Keratinocyte (primary cell): ENCODE measurements at regions not wholly inside any gene's neighbourhood (a gene's known extent, or its start where the extent isn't known, plus 50 kb on each side); places are given as distances from the start of the nearest gene placed in this dataset.

Experiments used
- DNase-seq: peaks from one replicate; pipeline ENCODE4 v3.0.0-alpha.2; 2011; ENCODE audit warnings: low read depth, missing footprints, low spot score
- FAIRE-seq: peaks from 2 replicates; lab custom pipeline; 2011; peaks lifted over from hg19 to GRCh38; lab: Jason Lieb, UNC
- H2AFZ ChIP-seq: 2 replicates; pipeline ENCODE4 v1.6.0; 2012; ENCODE audit warnings: low read length, control low read depth, inconsistent platforms; ENCODE audit not compliant: control insufficient read depth
- H3K27ac ChIP-seq: 2 replicates; pipeline ENCODE4 v1.5.1; 2011; ENCODE audit warnings: low read length; ENCODE audit not compliant: control insufficient read depth, insufficient read depth
- H3K27me3 ChIP-seq: 3 replicates; pipeline ENCODE4 v1.6.0; 2011; ENCODE audit warnings: low read length; ENCODE audit not compliant: control insufficient read depth, insufficient read depth; ENCODE audit errors: extremely low read depth
- H3K36me3 ChIP-seq, 2 experiments: 2 replicates in 1 of 2; 3 replicates in 1 of 2; pipeline ENCODE4 v1.5.1; 2011; ENCODE audit warnings: low read length in 2 of 2, mild to moderate bottlenecking in 1 of 2; ENCODE audit not compliant: control insufficient read depth in 2 of 2, insufficient read depth in 2 of 2; ENCODE audit errors: extremely low read depth in 1 of 2
- H3K4me1 ChIP-seq: 3 replicates; pipeline ENCODE4 v1.5.1; 2011; ENCODE audit warnings: low read length; ENCODE audit not compliant: control insufficient read depth, insufficient read depth; ENCODE audit errors: extremely low read depth
- H3K4me2 ChIP-seq: 3 replicates; pipeline ENCODE4 v1.6.0; 2011; ENCODE audit warnings: low read depth, low read length; ENCODE audit not compliant: control insufficient read depth, insufficient read depth; ENCODE audit errors: extremely low read depth
- H3K4me3 ChIP-seq, 3 experiments: fragments of 200-600 bp in 1 of 3; sonication (generic) in 1 of 3; 2 replicates in 2 of 3; 3 replicates in 1 of 3; pipeline ENCODE4 v1.5.1; 2011 to 2016; ENCODE audit warnings: low read length in 3 of 3, mild to moderate bottlenecking in 3 of 3, control low read depth in 2 of 3, inconsistent platforms in 1 of 3, low read depth in 1 of 3, mixed read lengths in 1 of 3, mixed run types in 1 of 3, moderate library complexity in 1 of 3; ENCODE audit not compliant: control insufficient read depth in 2 of 3, insufficient read depth in 2 of 3; ENCODE audit errors: extremely low read depth in 1 of 3
- H3K79me2 ChIP-seq: 2 replicates; pipeline ENCODE4 v1.6.0; 2012; ENCODE audit warnings: low read length; ENCODE audit not compliant: control insufficient read depth, insufficient read depth
- H3K9ac ChIP-seq: 3 replicates; pipeline ENCODE4 v1.6.0; 2011; ENCODE audit warnings: low read length; ENCODE audit not compliant: control insufficient read depth, insufficient read depth; ENCODE audit errors: extremely low read depth
- H3K9me1 ChIP-seq: 3 replicates; pipeline ENCODE4 v1.6.0; 2011; ENCODE audit warnings: low read length; ENCODE audit not compliant: control insufficient read depth, insufficient read depth; ENCODE audit errors: extremely low read depth
- H3K9me3 ChIP-seq: 2 replicates; pipeline ENCODE4 v1.5.1; 2012; ENCODE audit warnings: low read depth, low read length; ENCODE audit not compliant: control insufficient read depth
- H4K20me1 ChIP-seq: 3 replicates; pipeline ENCODE4 v1.6.0; 2011; ENCODE audit warnings: low read length; ENCODE audit not compliant: control insufficient read depth, insufficient read depth; ENCODE audit errors: extremely low read depth
- CTCF ChIP-seq, 3 experiments: IDR thresholded peaks in 1 of 3; conservative IDR thresholded peaks in 1 of 3; optimal IDR thresholded peaks in 1 of 3; 2 replicates in 2 of 3; 3 replicates in 1 of 3; pipeline versions ENCODE3 to v1.5.1; 2011; ENCODE audit warnings: low read length in 3 of 3, mild to moderate bottlenecking in 3 of 3, moderate library complexity in 2 of 3, control low read depth in 1 of 3, inconsistent platforms in 1 of 3; ENCODE audit not compliant: insufficient read depth in 2 of 3; ENCODE audit errors: extremely low read depth in 1 of 3
- EZH2 ChIP-seq: IDR thresholded peaks from one replicate; pipeline ENCODE4 v1.6.1; 2012; ENCODE audit warnings: inconsistent platforms, mild to moderate bottlenecking, low read length, moderate library complexity
- dilution Hi-C: fragments of 300-500 bp; cut with MboI; formaldehyde crosslinking; loops from one replicate; pipeline ENCODE4 v1.7.0; 2020; ENCODE audit warnings: low sequenced_read_pairs; ENCODE audit not compliant: extremely low pct_ligation_motif_present

- H3K4me2 ChIP-seq: no peak overlapping the region
- DNase-seq: no peak
- H2AFZ ChIP-seq: no peak overlapping the region
- H3K9ac ChIP-seq: no peak overlapping the region
- no peak for TF ChIP-seq EZH2
- TF ChIP-seq CTCF (optimal IDR thresholded peaks at IDR 0.05 in 1 of 3, IDR thresholded peaks at IDR 0.05 in 1 of 3, conservative IDR thresholded peaks at IDR 0.05 in 1 of 3; ENCODE audit: extremely low read depth in 1 of 3, insufficient read depth in 2 of 3, low read length in 3 of 3): no peak
- no peaks in the 10 kb centered on the region for H3K79me2 ChIP-seq
- H3K27me3 ChIP-seq: no peaks in the 10 kb centered on the region
- H3K4me3 ChIP-seq: no peak overlapping the region
- no peaks in the 10 kb centered on the region for H3K36me3 ChIP-seq
- no peaks in the 10 kb centered on the region for H3K9me1 ChIP-seq
- H4K20me1 ChIP-seq: no peaks in the 10 kb centered on the region
- H3K4me1 ChIP-seq: no peaks in the 10 kb centered on the region
- FAIRE-seq: no peak
- no peaks in the 10 kb centered on the region for H3K9me3 ChIP-seq
- H3K27ac ChIP-seq: no peak overlapping the region
- dilution Hi-C loops: no loop called here
Observed at GRCh38 chr1:163562355-163562754, 240.6 kb downstream of the NUF2 start.

- FAIRE-seq (no peak), DNase-seq (no peak)
- dilution Hi-C loops: no loop called here
Observed at GRCh38 chr1:163565166-163565565, 243.4 kb downstream of the NUF2 start.

More at GRCh38 chr1:163565166-163565565, 243.4 kb downstream of the NUF2 start:
- Histone ChIP-seq H3K4me1 (no peaks in the 10 kb centered on the region), H3K27ac (no peak overlapping the region), H3K9ac (no peak overlapping the region), H3K9me1 (no peaks in the 10 kb centered on the region), H3K79me2 (no peaks in the 10 kb centered on the region), H3K27me3 (no peaks in the 10 kb centered on the region), H4K20me1 (no peaks in the 10 kb centered on the region), H3K36me3 (no peaks in the 10 kb centered on the region), H2AFZ (no peak overlapping the region), H3K9me3 (no peaks in the 10 kb centered on the region), H3K4me2 (no peak overlapping the region), H3K4me3 (no peak overlapping the region)
- no peak for TF ChIP-seq EZH2
- TF ChIP-seq CTCF (optimal IDR thresholded peaks at IDR 0.05 in 1 of 3, IDR thresholded peaks at IDR 0.05 in 1 of 3, conservative IDR thresholded peaks at IDR 0.05 in 1 of 3; ENCODE audit: extremely low read depth in 1 of 3, insufficient read depth in 2 of 3, low read length in 3 of 3): no peak
